ENCODE measurements at regions not wholly inside any gene's neighbourhood (a gene's known extent, or its start where the extent isn't known, plus 50 kb on each side); places are given as distances from the start of the nearest gene placed in this dataset.

GRCh38 chr11:69910519-69911309, 91.5 kb upstream of the FGF3 start:
- Histone ChIP-seq H3K36me3 (ENCODE audit: control insufficient read depth in 1 of 2, insufficient read depth in 2 of 2, low read length in 2 of 2) (no peaks in the 10 kb centered on the region), H3K27me3 (ENCODE audit: insufficient read depth, low read length) (no peaks in the 10 kb centered on the region), H3K27ac (ENCODE audit: low read depth, low read length) (no peak overlapping the region), H4K20me1 (ENCODE audit: insufficient read depth) (no peaks in the 10 kb centered on the region), H3K9me3 (ENCODE audit: control insufficient read depth in 1 of 2, insufficient read depth in 1 of 2, low read depth in 1 of 2, low read length in 2 of 2) (no peaks in the 10 kb centered on the region), H3K9ac (ENCODE audit: low read length) (no peak overlapping the region), H2AFZ (ENCODE audit: low read depth, low read length, poor library complexity, severe bottlenecking) (no peak overlapping the region), H3K4me2 (ENCODE audit: low read length) (no peak overlapping the region), H3K79me2 (ENCODE audit: insufficient read depth, low read length) (no peaks in the 10 kb centered on the region), H3K4me1 (ENCODE audit: control insufficient read depth in 1 of 2, insufficient read depth in 2 of 2, low read length in 2 of 2) (peaks cover 26 to 67% of the 10 kb centered on the region in 2 experiments), H3K4me3 (replicated peaks in 1 of 2; ENCODE audit: low read depth in 1 of 2, low read length in 2 of 2) (no peak overlapping the region), H3K9me2 (ENCODE audit: insufficient read depth) (no peaks in the 10 kb centered on the region)
- TF ChIP-seq ZNF274 (IDR thresholded peaks at IDR 0.05; ENCODE audit: low read depth, low read length) (no peak), EGR1 (IDR thresholded peaks at IDR 0.05; ENCODE audit: low read depth) (no peak), MAX (IDR thresholded peaks at IDR 0.05) (no peak), POLR2A (IDR thresholded peaks at IDR 0.05; ENCODE audit: borderline replicate concordance, extremely low read depth, insufficient read depth, insufficient read length) (no peak), ZFX (IDR thresholded peaks at IDR 0.05) (no peak), ELF1 (IDR thresholded peaks at IDR 0.05; ENCODE audit: borderline replicate concordance, low read depth) (no peak)
- TF ChIP-seq, protein P1, sequence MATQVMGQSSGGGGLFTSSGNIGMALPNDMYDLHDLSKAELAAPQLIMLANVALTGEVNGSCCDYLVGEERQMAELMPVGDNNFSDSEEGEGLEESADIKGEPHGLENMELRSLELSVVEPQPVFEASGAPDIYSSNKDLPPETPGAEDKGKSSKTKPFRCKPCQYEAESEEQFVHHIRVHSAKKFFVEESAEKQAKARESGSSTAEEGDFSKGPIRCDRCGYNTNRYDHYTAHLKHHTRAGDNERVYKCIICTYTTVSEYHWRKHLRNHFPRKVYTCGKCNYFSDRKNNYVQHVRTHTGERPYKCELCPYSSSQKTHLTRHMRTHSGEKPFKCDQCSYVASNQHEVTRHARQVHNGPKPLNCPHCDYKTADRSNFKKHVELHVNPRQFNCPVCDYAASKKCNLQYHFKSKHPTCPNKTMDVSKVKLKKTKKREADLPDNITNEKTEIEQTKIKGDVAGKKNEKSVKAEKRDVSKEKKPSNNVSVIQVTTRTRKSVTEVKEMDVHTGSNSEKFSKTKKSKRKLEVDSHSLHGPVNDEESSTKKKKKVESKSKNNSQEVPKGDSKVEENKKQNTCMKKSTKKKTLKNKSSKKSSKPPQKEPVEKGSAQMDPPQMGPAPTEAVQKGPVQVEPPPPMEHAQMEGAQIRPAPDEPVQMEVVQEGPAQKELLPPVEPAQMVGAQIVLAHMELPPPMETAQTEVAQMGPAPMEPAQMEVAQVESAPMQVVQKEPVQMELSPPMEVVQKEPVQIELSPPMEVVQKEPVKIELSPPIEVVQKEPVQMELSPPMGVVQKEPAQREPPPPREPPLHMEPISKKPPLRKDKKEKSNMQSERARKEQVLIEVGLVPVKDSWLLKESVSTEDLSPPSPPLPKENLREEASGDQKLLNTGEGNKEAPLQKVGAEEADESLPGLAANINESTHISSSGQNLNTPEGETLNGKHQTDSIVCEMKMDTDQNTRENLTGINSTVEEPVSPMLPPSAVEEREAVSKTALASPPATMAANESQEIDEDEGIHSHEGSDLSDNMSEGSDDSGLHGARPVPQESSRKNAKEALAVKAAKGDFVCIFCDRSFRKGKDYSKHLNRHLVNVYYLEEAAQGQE (IDR thresholded peaks at IDR 0.05; ENCODE audit: low read depth), result no peak
- intact Hi-C loops (cut with micrococcal nuclease), result no loop called here
- DNase-seq (ENCODE audit: low read depth, low spot score) (no peak), ATAC-seq (no peak)
- no TSS peak for BruUV-seq (replicated peaks)
- ChIA-PET CTCF (interaction anchor here (0.8 to 2.8 kb wide), 10 partner anchors 9 to 290 kb away, joined by 3 to 13 read pairs (median 4); no protein-coding TSS in a partner anchor), POLR2A (interaction anchor here (0.8 to 1.4 kb wide), 2 partner anchors 9 to 281 kb away, joined by 3 to 5 read pairs; no protein-coding TSS in a partner anchor), RAD21 (ENCODE audit: low non-redundant PET in 1 of 2, low total read pairs in 2 of 2, uncharacterized antibody in 2 of 2, unreplicated experiment in 2 of 2) (no interaction called here)

Measured in HCT116 (cell line).